ENCODE measurements at regions not wholly inside any gene's neighbourhood (a gene's known extent, or its start where the extent isn't known, plus 50 kb on each side); places are given as distances from the start of the nearest gene placed in this dataset.

DNA sequence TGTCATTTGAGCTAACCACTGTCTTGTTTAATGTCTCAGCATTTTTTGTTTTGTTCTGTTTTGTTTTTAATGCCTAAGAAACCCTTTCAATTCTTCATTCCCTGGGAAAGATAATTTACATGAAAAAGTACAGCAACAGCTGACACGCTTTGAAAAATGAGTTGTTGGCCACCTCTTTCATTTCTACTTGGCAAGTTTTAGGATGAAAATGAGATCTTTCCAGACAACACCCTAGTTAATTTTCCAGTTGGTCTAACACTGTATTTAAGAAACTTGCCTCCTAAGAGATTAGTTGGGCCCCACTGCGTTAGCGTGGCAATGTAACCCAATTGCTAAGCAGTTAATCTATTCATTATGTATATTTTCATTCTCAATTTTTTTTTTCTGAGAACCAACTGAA lies 194.0 kb upstream of the LRRN1 start:
- no peaks in the 10 kb centered on the region for H3K36me3 Mint-ChIP-seq (ENCODE audit: low read depth)
- no peak for DNase-seq (ENCODE audit: low read depth, low spot score)
- H3K27ac Mint-ChIP-seq (ENCODE audit: unreplicated experiment): no peak overlapping the region
- H3K4me1 Mint-ChIP-seq: peaks cover 20% of the 10 kb centered on the region
- H3K9me3 Mint-ChIP-seq: no peaks in the 10 kb centered on the region
- no peaks in the 10 kb centered on the region for H3K27me3 Mint-ChIP-seq (ENCODE audit: low read depth)
- H3K4me3 Mint-ChIP-seq: no peak overlapping the region
- no peak for TF ChIP-seq CTCF (conservative IDR thresholded peaks at IDR 0.05)

DNA sequence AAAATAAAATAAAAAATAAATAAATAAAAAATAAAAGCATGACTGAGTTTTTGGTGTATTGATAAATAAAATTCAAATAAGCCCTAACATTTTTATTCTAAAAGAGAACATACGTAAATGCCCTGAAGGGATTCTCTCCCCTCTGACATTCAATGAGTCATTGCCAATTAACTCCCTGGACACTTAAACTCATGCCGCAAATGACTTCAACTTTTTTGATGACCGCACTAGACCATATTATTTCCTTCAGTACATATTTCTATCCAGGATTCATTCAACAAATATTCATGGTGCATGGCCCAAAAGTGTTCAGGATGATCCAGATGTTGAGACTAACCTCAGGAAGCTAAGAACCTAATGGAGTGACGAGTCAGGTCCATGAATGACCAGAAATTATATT lies 195.9 kb upstream of the LRRN1 start:
- DNase-seq (ENCODE audit: low read depth, low spot score): no peak
- H3K4me1 Mint-ChIP-seq: peaks cover 22% of the 10 kb centered on the region
- no peak overlapping the region for H3K4me3 Mint-ChIP-seq
- H3K27me3 Mint-ChIP-seq (ENCODE audit: low read depth): no peaks in the 10 kb centered on the region
- no peaks in the 10 kb centered on the region for H3K36me3 Mint-ChIP-seq (ENCODE audit: low read depth)
- H3K27ac Mint-ChIP-seq (ENCODE audit: unreplicated experiment): no peak overlapping the region
- no peak for TF ChIP-seq CTCF (conservative IDR thresholded peaks at IDR 0.05)
- no peaks in the 10 kb centered on the region for H3K9me3 Mint-ChIP-seq

DNA sequence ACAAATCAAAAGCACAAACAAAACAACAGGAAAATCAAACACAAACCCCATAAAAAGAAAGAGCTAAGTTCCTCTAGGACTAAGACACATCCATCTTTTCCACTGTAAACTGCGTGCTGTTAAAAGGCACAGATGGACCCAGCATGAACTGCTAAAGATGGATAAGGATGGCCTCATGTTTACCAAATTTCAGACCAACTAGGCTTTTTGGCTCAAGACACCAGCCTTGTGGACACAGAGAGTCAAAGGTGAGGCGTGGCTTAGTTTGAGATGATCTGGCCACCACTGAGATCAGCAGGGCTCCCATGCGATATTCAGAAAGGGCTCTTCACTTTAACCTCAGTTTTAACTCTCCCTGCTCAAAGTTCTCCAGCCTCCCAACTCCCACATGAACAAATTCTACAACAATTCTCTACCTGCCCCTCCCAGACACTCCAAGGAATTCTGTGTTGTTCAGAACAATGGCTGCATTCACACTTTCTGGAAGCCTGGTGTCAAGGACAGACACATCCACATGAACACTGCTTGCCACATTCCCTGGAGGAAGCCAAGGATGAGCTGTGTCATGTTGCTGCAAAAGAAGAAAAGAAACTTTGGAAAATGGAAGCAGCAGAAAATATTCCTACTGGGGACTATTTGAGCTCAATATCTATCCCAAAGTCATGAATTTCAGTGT lies 198.4 kb upstream of the LRRN1 start:
- H3K4me3 Mint-ChIP-seq: no peak overlapping the region
- H3K27me3 Mint-ChIP-seq (ENCODE audit: low read depth): no peaks in the 10 kb centered on the region
- DNase-seq (ENCODE audit: low read depth, low spot score): no peak
- no peak overlapping the region for H3K27ac Mint-ChIP-seq (ENCODE audit: unreplicated experiment)
- H3K36me3 Mint-ChIP-seq (ENCODE audit: low read depth): no peaks in the 10 kb centered on the region
- peaks cover 23% of the 10 kb centered on the region for H3K4me1 Mint-ChIP-seq
- TF ChIP-seq CTCF (conservative IDR thresholded peaks at IDR 0.05): no peak
- H3K9me3 Mint-ChIP-seq: no peaks in the 10 kb centered on the region

DNA sequence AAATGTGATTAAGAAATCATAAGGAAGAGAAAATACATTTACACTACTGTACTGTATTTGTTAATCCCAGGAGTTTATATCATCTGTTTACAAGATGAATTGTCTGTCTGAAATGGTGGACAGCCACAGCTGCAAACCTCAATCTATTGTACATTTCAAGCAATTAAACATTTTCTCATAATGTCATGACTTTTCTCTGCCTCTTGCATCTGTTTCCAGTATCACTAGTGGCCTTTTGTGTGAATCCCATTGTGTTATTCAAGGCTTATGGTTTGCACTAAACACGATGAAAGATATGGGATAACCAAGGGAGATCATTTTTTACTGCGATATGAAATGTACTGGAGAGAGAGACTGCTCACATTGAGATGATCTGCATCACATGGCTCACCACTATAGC lies 200.2 kb upstream of the LRRN1 start:
- no peak overlapping the region for H3K27ac Mint-ChIP-seq (ENCODE audit: unreplicated experiment)
- H3K27me3 Mint-ChIP-seq (ENCODE audit: low read depth): no peaks in the 10 kb centered on the region
- H3K4me3 Mint-ChIP-seq: no peak overlapping the region
- no peak for TF ChIP-seq CTCF (conservative IDR thresholded peaks at IDR 0.05)
- no peak for DNase-seq (ENCODE audit: low read depth, low spot score)
- no peaks in the 10 kb centered on the region for H3K9me3 Mint-ChIP-seq
- no peaks in the 10 kb centered on the region for H3K36me3 Mint-ChIP-seq (ENCODE audit: low read depth)
- peaks cover 19% of the 10 kb centered on the region for H3K4me1 Mint-ChIP-seq

DNA sequence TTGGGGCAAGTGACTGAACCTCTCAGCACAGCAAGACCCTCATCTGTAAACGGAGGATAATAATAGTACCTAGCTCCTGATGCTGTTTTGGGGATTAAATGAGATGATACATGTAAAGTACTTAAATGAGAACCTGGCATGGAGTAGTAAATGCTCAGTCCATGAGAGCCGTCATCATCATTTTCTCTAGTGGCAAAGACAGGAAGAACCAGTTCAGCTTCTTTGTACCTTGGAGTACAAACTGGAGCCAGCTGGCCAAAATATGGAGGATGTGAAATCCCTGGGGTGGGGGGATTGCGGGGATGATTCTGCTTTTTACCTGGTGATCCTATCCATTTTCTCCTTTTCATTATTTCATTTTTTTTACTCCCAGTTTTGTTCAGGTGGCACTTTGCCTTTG lies 204.2 kb upstream of the LRRN1 start:
- H3K4me3 Mint-ChIP-seq: no peak overlapping the region
- DNase-seq (ENCODE audit: low read depth, low spot score): no peak
- no peaks in the 10 kb centered on the region for H3K36me3 Mint-ChIP-seq (ENCODE audit: low read depth)
- no peak for TF ChIP-seq CTCF (conservative IDR thresholded peaks at IDR 0.05)
- H3K4me1 Mint-ChIP-seq: peaks cover 3% of the 10 kb centered on the region
- H3K9me3 Mint-ChIP-seq: peaks cover 11% of the 10 kb centered on the region
- H3K27ac Mint-ChIP-seq (ENCODE audit: unreplicated experiment): no peak overlapping the region
- no peaks in the 10 kb centered on the region for H3K27me3 Mint-ChIP-seq (ENCODE audit: low read depth)
